GM23338 (cell line): ENCODE measurements at regions not wholly inside any gene's neighbourhood (a gene's known extent, or its start where the extent isn't known, plus 50 kb on each side); places are given as distances from the start of the nearest gene placed in this dataset.

ENCODE experiments used
- ATAC-seq: fragments of 200-7000 bp; cut with Tn5 transposase; 3 replicates; pipeline ENCODE4 v1.9.1; 2020
- DNase-seq: peaks from one replicate; pipeline ENCODE4 v3.0.0-alpha.2; 2015; ENCODE audit warnings: low spot score
- H2AFZ ChIP-seq: fragments of 200-600 bp; sonication (generic); 2 replicates; pipeline ENCODE4 v1.8.0; 2016; ENCODE audit warnings: antibody characterized with exemption, mild to moderate bottlenecking, moderate library complexity
- H3F3A ChIP-seq: fragments of 200-600 bp; sonication (generic); replicated peaks from 2 replicates; pipeline ENCODE4 v1.8.0; 2017; ENCODE audit warnings: antibody characterized with exemption, mixed run types, low read depth
- H3K27ac ChIP-seq: fragments of 200-600 bp; sonication (generic); 2 replicates; pipeline ENCODE4 v1.6.1; 2016; ENCODE audit warnings: low read depth
- H3K27me3 ChIP-seq: fragments of 200-600 bp; sonication (generic); 2 replicates; pipeline ENCODE4 v1.8.0; 2016; ENCODE audit warnings: mild to moderate bottlenecking, mixed run types, moderate library complexity; ENCODE audit not compliant: insufficient read depth
- H3K36me3 ChIP-seq: fragments of 200-600 bp; sonication (generic); 2 replicates; pipeline ENCODE4 v1.8.0; 2016; ENCODE audit warnings: mild to moderate bottlenecking; ENCODE audit not compliant: insufficient read depth
- H3K4me1 ChIP-seq: fragments of 200-600 bp; sonication (generic); 2 replicates; pipeline ENCODE4 v1.8.0; 2016; ENCODE audit warnings: mild to moderate bottlenecking, moderate library complexity; ENCODE audit not compliant: insufficient read depth
- H3K4me2 ChIP-seq: fragments of 200-600 bp; sonication (generic); 2 replicates; pipeline ENCODE4 v1.7.1; 2017; ENCODE audit warnings: mixed run types
- H3K4me3 ChIP-seq: fragments of 200-600 bp; sonication (generic); 2 replicates; pipeline ENCODE4 v1.6.1; 2016; ENCODE audit warnings: mixed run types
- H3K79me2 ChIP-seq: fragments of 200-600 bp; sonication (generic); replicated peaks from 2 replicates; pipeline ENCODE4 v1.8.0; 2017; ENCODE audit warnings: mild to moderate bottlenecking; ENCODE audit not compliant: insufficient read depth
- H3K9me2 ChIP-seq: fragments of 200-600 bp; sonication (generic); 2 replicates; pipeline ENCODE4 v1.8.0; 2017; ENCODE audit not compliant: insufficient read depth
- H4K20me1 ChIP-seq: fragments of 200-600 bp; sonication (generic); replicated peaks from 2 replicates; pipeline ENCODE4 v1.8.0; 2017; ENCODE audit warnings: mild to moderate bottlenecking; ENCODE audit not compliant: insufficient read depth
- H3K27ac Mint-ChIP-seq: 2 replicates; pipeline ENCODE4 v1.8.0; 2020; ENCODE audit warnings: inconsistent platforms, mild to moderate bottlenecking, moderate library complexity, mixed read lengths
- H3K27me3 Mint-ChIP-seq: 3 replicates; pipeline ENCODE4 v1.8.0; 2022; ENCODE audit warnings: low read depth, mild to moderate bottlenecking, moderate library complexity, mixed read lengths, inconsistent platforms; ENCODE audit not compliant: insufficient read depth, poor library complexity
- H3K36me3 Mint-ChIP-seq: 3 replicates; pipeline ENCODE4 v1.8.0; 2021; ENCODE audit warnings: low read depth, mild to moderate bottlenecking, inconsistent platforms, moderate library complexity, mixed read lengths
- H3K4me1 Mint-ChIP-seq: 3 replicates; pipeline ENCODE4 v1.8.0; 2020; ENCODE audit warnings: mild to moderate bottlenecking, inconsistent platforms, mixed read lengths
- H3K4me3 Mint-ChIP-seq: 3 replicates; pipeline ENCODE4 v1.8.0; 2021; ENCODE audit warnings: moderate library complexity, mild to moderate bottlenecking, inconsistent platforms, mixed read lengths
- H3K9me3 Mint-ChIP-seq: 3 replicates; pipeline ENCODE4 v1.8.0; 2020; ENCODE audit warnings: moderate library complexity, mild to moderate bottlenecking, inconsistent platforms, mixed read lengths
- CREB1 ChIP-seq: fragments of 250-450 bp; sonication (Bioruptor Pico); IDR thresholded peaks from 2 replicates; pipeline ENCODE4 v1.5.0; 2020; ENCODE audit warnings: low read depth, mild to moderate bottlenecking, moderate library complexity
- EZH2 ChIP-seq: fragments of 200-600 bp; sonication (generic); IDR thresholded peaks from one replicate; pipeline ENCODE4 v1.8.0; 2017; ENCODE audit warnings: antibody characterized with exemption, mild to moderate bottlenecking, low read depth; ENCODE audit not compliant: unreplicated experiment
- EZH2phosphoT487 ChIP-seq: fragments of 200-600 bp; sonication (generic); IDR thresholded peaks from one replicate; pipeline ENCODE4 v1.8.1; 2018; ENCODE audit warnings: antibody characterized with exemption; ENCODE audit not compliant: unreplicated experiment
- JUNB ChIP-seq: IDR thresholded peaks from one replicate; pipeline ENCODE4 v1.6.1; 2016; ENCODE audit warnings: antibody characterized with exemption; ENCODE audit not compliant: unreplicated experiment
- NANOG ChIP-seq: IDR thresholded peaks from 2 replicates; pipeline ENCODE4 v1.6.1; 2016; ENCODE audit warnings: antibody characterized with exemption, borderline replicate concordance
- POLR2AphosphoS5 ChIP-seq: IDR thresholded peaks from 2 replicates; pipeline ENCODE4 v1.6.1; 2016; ENCODE audit warnings: antibody characterized with exemption, low read depth
- STAT1 ChIP-seq: IDR thresholded peaks from one replicate; pipeline ENCODE4 v1.6.1; 2016; ENCODE audit warnings: antibody characterized with exemption; ENCODE audit not compliant: unreplicated experiment
- ZNF114 ChIP-seq: fragments of 250-450 bp; sonication (Bioruptor Pico); IDR thresholded peaks from 2 replicates; pipeline ENCODE4 v1.5.0; 2020; ENCODE audit warnings: mild to moderate bottlenecking, moderate library complexity
- ZNF331 ChIP-seq: fragments of 250-450 bp; sonication (Bioruptor Pico); IDR thresholded peaks from 2 replicates; pipeline ENCODE4 v1.5.0; 2020; ENCODE audit warnings: low read depth, mild to moderate bottlenecking, moderate library complexity
- ZNF462 ChIP-seq: fragments of 250-450 bp; sonication (Bioruptor Pico); IDR thresholded peaks from 2 replicates; pipeline ENCODE4 v1.5.0; 2020; ENCODE audit warnings: mild to moderate bottlenecking, moderate library complexity
- TF ChIP-seq, protein P1 (sequence below): IDR thresholded peaks from one replicate; pipeline ENCODE4 v1.6.1; 2018; ENCODE audit warnings: antibody characterized with exemption; ENCODE audit not compliant: unreplicated experiment
- TF ChIP-seq, protein P2 (sequence below), 2 experiments: fragments of 200-600 bp in 1 of 2; sonication (generic) in 1 of 2; conservative IDR thresholded peaks; 2 replicates each; pipeline versions ENCODE4 v1.5.1 to v1.6.1; 2016 to 2017; ENCODE audit warnings: antibody characterized with exemption in 2 of 2, low read depth in 2 of 2, mild to moderate bottlenecking in 2 of 2, moderate library complexity in 1 of 2
- TF ChIP-seq, protein P3 (sequence below): IDR thresholded peaks from 2 replicates; pipeline ENCODE4 v1.6.1; 2016; ENCODE audit warnings: antibody characterized with exemption

DNA sequence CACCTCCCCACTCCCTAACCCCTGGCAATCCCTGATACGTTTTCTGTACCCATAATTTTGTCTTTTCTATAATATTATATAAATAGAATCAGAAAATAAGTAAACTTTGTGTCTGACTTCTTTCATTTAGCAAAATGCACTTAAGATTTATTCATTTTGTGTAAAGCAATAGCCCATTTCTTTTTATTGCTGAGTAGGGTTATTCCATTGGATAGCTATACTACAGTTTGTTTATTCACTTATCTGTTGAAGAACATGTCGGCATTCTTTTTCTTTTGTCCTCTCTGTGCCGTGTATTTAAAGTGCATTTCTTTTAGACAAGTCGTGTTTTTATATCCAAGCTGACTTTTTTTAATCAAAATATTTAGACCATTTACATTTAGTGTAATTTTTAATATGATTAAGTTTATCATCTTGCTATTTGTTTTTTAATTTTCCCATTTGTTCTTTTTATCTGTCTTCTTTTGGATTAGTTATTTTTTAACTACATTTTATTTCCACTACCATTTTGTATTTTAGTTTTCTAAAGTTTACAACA lies 176.4 kb upstream of the TSHZ3 start:
- H3K9me3 Mint-ChIP-seq = peaks cover 26% of the 10 kb centered on the region
- H3K4me3 ChIP-seq = no peak overlapping the region

More for the DNA sequence above, 176.4 kb upstream of the TSHZ3 start:
- Histone ChIP-seq H3K36me3 (peaks cover 1% of the 10 kb centered on the region; the same call in 1 of the 2 replicates), H3K79me2 (no peaks in the 10 kb centered on the region), H3F3A (no peaks in the 10 kb centered on the region), H3K4me1 (no peaks in the 10 kb centered on the region), H3K4me2 (no peak overlapping the region), H3K27ac (no peak overlapping the region), H3K9me2 (no peaks in the 10 kb centered on the region), H3K27me3 (no peaks in the 10 kb centered on the region), H2AFZ (no peak overlapping the region), H4K20me1 (no peaks in the 10 kb centered on the region)
- H3K4me1 Mint-ChIP-seq = no peaks in the 10 kb centered on the region
- TF ChIP-seq JUNB (no peak), STAT1 (no peak), ZNF331 (no peak), CREB1 (CRISPR knock-in tag) (no peak), ZNF462 (CRISPR knock-in tag) (no peak), EZH2 (no peak), POLR2AphosphoS5 (no peak), NANOG (no peak), ZNF114 (CRISPR knock-in tag) (no peak), EZH2phosphoT487 (no peak)
- TF ChIP-seq, protein P1, sequence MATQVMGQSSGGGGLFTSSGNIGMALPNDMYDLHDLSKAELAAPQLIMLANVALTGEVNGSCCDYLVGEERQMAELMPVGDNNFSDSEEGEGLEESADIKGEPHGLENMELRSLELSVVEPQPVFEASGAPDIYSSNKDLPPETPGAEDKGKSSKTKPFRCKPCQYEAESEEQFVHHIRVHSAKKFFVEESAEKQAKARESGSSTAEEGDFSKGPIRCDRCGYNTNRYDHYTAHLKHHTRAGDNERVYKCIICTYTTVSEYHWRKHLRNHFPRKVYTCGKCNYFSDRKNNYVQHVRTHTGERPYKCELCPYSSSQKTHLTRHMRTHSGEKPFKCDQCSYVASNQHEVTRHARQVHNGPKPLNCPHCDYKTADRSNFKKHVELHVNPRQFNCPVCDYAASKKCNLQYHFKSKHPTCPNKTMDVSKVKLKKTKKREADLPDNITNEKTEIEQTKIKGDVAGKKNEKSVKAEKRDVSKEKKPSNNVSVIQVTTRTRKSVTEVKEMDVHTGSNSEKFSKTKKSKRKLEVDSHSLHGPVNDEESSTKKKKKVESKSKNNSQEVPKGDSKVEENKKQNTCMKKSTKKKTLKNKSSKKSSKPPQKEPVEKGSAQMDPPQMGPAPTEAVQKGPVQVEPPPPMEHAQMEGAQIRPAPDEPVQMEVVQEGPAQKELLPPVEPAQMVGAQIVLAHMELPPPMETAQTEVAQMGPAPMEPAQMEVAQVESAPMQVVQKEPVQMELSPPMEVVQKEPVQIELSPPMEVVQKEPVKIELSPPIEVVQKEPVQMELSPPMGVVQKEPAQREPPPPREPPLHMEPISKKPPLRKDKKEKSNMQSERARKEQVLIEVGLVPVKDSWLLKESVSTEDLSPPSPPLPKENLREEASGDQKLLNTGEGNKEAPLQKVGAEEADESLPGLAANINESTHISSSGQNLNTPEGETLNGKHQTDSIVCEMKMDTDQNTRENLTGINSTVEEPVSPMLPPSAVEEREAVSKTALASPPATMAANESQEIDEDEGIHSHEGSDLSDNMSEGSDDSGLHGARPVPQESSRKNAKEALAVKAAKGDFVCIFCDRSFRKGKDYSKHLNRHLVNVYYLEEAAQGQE = no peak
- TF ChIP-seq, protein P2, sequence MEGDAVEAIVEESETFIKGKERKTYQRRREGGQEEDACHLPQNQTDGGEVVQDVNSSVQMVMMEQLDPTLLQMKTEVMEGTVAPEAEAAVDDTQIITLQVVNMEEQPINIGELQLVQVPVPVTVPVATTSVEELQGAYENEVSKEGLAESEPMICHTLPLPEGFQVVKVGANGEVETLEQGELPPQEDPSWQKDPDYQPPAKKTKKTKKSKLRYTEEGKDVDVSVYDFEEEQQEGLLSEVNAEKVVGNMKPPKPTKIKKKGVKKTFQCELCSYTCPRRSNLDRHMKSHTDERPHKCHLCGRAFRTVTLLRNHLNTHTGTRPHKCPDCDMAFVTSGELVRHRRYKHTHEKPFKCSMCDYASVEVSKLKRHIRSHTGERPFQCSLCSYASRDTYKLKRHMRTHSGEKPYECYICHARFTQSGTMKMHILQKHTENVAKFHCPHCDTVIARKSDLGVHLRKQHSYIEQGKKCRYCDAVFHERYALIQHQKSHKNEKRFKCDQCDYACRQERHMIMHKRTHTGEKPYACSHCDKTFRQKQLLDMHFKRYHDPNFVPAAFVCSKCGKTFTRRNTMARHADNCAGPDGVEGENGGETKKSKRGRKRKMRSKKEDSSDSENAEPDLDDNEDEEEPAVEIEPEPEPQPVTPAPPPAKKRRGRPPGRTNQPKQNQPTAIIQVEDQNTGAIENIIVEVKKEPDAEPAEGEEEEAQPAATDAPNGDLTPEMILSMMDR (conservative IDR thresholded peaks at IDR 0.05; ENCODE audit: low read depth in 2 of 2) = no peak
- TF ChIP-seq, protein P3, sequence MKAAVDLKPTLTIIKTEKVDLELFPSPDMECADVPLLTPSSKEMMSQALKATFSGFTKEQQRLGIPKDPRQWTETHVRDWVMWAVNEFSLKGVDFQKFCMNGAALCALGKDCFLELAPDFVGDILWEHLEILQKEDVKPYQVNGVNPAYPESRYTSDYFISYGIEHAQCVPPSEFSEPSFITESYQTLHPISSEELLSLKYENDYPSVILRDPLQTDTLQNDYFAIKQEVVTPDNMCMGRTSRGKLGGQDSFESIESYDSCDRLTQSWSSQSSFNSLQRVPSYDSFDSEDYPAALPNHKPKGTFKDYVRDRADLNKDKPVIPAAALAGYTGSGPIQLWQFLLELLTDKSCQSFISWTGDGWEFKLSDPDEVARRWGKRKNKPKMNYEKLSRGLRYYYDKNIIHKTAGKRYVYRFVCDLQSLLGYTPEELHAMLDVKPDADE = no peak
- no peak for ATAC-seq
- no peak for DNase-seq
- peaks cover 11% of the 10 kb centered on the region for H3K36me3 Mint-ChIP-seq
- H3K4me3 Mint-ChIP-seq = no peak overlapping the region
- no peaks in the 10 kb centered on the region for H3K27me3 Mint-ChIP-seq
- no peak overlapping the region for H3K27ac Mint-ChIP-seq
